DMS53 treated with DMSO at 0.1 percent for 48 hours (cell line): ENCODE measurements at regions not wholly inside any gene's neighbourhood (a gene's known extent, or its start where the extent isn't known, plus 50 kb on each side); places are given as distances from the start of the nearest gene placed in this dataset.
"Not testable (repeated sequence)": the region's sequence is repeated elsewhere in the genome, so short reads cannot be mapped to it uniquely, and the experiment has no call there.

Experiments
- DNase-seq: peaks from one replicate; lab custom pipeline; 2025; ENCODE audit not compliant: unreplicated experiment; lab: John Stamatoyannopoulos, UW

- peak; percentile 34 for DNase-seq
Observed at GRCh38 chr5:63128018-63128417, 549.4 kb downstream of the LRRC70 start.

DNA sequence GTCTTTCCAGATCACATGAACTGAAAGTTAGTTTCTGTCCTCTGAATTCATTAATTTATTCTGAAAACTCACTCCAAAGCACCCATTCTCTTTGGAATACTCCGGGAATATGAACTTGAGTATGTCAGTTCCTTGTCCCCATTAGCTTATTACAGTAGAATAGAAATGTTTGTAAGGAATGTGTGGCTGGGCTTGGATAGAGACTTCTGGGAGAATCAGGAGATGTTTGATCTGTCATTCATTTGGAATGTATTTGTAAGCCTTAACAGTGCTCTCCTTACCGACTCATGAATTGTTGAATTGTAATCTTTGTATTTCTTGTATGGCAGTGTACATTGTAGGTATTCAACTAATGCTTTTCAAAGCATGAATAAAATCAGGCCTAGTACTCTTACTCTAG, 548.4 kb downstream of the LRRC70 start:
- no peak for DNase-seq

DNA sequence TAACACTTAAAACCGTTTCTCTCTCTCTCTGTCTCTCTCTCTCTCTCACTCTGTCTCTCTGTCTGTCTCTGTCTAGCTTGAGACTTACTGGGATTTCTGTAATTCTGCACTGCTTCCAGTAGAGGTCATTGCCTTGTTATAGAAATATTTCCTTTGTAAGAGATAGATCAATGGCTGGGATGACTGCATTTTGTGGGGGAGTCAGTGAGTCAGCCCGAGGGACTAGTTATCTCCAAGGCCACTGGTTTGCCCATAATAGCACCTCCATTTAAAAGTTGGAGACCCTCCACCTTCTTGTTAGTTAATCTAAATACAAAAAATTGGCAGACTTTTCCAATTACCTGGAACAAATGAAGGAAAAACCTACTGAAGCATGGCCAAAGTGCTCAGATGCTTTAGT, 547.2 kb downstream of the LRRC70 start:
- DNase-seq = peak; percentile 56

GRCh38 chr5:63125392-63125791, 546.8 kb downstream of the LRRC70 start:
- no peak for DNase-seq

GRCh38 chr5:63124266-63124665, 545.6 kb downstream of the LRRC70 start:
- DNase-seq = no peak

DNA sequence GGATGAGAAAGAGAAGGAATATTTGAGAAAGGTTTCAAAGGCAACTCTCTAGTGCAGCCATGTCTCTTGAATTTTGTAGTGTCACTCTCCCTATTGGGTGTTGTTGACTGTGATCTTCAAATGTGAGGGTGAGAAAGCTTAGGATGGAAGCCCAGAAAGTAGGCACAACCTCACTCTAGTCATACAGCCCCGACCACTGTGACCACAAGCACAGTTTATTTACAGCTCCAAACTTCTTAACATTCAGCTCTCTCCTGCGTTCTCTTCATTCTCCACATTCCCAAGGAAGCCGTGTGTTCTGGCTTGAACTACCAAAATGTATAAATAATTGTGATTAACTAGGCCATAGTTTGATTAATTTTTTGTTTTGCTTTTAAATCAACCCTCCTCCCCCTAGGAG, 542.9 kb downstream of the LRRC70 start:
- no peak for DNase-seq

DNA sequence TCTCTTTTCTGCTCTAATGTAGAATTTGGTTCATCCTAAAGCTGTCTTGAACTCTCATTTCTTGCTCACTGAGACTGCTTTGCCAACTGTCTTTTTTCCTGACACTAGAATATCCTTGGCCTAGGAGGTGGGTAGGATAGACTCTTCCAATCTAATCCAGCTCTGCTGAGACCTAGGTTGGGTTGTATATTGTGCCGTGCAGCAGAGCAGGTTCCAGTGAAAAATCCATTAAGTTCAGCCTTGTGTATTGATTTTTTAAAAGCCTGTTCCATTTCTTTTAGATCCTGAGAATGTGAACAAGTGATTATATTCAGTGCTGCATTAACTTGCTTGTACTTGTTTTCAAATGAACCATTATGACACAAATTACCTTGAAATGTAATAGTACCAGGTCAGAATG, 539.6 kb downstream of the LRRC70 start:
- DNase-seq = no peak

DNA sequence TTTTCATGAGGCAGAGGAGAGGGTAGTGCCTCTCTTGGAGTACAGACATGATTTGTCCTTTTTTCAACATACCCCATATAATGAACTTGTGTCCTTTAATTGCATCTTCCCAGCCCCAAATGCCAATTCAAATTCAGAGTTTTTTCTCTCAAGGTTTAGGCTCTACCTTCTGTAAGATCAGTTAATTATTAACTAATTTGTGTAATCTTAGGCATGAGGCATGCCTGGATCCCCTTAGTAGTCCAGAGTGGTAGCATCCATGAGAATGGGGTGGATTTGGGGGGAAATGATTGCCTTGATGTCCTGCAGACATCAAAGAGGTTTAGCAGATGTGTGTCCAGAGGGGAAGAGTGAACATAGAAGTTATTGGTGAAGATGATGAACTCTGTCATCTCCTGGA, 533.3 kb downstream of the LRRC70 start:
- DNase-seq = peak; percentile 37

- DNase-seq = no peak
Observed at GRCh38 chr5:63101870-63102269, 523.3 kb downstream of the LRRC70 start.

GRCh38 chr5:63097286-63097685, 518.7 kb downstream of the LRRC70 start:
- DNase-seq = no peak

GRCh38 chr5:63094730-63095129, 516.1 kb downstream of the LRRC70 start:
- DNase-seq = no peak

- no peak for DNase-seq
Observed at GRCh38 chr5:63089147-63089546, 510.5 kb downstream of the LRRC70 start.

- DNase-seq = no peak
Observed at GRCh38 chr5:63085561-63085960, 506.9 kb downstream of the LRRC70 start.

GRCh38 chr5:63083689-63084088, 505.1 kb downstream of the LRRC70 start:
- not testable (repeated sequence) for DNase-seq

DNA sequence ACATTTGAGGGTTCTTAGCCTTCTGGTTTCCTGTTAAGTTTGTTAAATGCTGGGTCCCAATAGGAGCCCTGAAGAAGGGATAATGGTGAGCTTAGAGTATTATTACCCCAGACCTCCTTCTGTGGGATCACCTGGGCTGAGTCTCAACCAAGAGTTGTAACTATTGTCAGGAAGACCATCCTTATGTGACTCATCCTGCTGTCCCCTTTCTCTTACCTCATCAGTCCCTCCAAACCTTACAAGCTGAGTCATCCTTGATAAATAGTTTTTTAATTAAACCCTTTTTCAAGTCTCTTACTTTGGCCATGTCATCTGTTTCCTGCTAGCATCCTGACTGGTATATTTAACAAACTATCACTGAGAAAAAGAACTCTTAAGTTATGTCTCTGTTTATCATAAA, 502.8 kb downstream of the LRRC70 start:
- DNase-seq = no peak

DNA sequence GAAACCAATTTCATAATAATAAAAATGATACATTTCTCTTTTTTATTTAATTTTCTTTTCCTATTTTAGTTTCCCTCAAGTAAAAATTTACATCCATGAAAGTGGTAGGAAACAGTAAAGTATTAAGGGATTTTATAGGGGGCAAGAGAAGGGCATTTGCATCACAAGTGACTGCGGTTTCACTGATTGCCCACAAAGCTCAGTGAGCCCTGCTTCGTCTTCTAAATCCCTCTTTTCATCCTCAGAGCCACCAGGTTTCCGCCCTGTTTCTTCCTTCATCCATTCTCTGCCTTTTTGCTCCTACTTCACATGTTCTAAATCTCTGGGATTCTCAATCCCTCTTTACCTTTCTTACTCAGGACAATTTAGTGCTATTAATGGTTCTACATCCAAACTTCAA, 491.4 kb downstream of the LRRC70 start:
- DNase-seq = no peak

- DNase-seq = no peak
Observed at GRCh38 chr5:63055421-63055820, 476.8 kb downstream of the LRRC70 start.

DNA sequence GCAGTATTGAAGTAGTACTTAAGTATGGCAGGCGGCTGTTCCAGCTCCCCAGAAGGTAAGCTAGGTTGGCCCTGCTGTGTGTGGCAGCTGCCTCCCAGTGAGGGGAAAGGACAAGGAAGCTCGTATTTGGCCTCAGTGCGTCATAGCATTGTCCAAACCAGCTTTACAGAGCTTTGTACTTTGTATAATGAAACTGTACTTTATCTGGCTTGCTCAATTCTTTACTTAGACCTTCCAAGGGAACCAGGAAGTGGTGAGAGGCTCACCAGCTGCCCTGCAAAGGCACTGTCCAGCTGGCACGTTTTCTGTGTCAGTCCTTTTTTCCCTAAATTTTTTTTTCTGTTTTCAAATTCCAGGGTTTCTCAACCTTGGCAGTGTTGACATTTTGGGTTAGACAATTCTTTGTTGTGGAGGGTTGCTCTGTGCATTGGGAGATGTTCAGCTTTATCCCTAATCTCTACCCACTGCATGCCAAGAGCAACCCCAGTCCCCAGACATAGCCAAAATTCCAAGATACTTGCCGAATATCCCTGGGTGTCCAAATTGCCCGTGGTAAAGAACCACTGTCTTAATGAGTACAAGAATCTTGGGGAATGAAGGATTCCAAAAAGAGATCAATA, 474.5 kb downstream of the LRRC70 start:
- DNase-seq = peak; percentile 7

- DNase-seq = no peak
Observed at GRCh38 chr5:63050916-63051315, 472.3 kb downstream of the LRRC70 start.

- no peak for DNase-seq
Observed at GRCh38 chr5:63049935-63050334, 471.3 kb downstream of the LRRC70 start.

DNA sequence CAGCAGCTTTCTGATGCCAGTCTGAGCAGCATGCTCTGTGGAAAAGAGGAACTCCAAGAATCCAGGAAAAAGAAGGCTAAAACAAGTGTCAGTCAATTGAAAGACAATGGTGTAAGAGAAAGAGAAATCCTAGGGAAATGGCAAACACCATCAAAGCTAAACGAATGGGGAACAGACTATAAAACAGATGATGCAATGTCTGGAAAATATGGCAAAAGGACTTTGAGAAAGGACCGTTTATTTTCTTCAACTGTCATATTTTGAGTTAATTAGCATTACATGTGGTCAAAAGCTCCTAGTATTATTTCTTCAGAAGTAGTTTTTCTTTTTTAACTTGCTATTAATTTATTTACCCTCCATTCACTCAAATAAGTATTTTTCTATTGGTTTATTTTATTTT, 465.2 kb downstream of the LRRC70 start:
- DNase-seq = no peak

- DNase-seq = no peak
Observed at GRCh38 chr5:63032343-63032742, 453.7 kb downstream of the LRRC70 start.

GRCh38 chr5:63029891-63030290, 451.3 kb downstream of the LRRC70 start:
- DNase-seq = no peak

DNA sequence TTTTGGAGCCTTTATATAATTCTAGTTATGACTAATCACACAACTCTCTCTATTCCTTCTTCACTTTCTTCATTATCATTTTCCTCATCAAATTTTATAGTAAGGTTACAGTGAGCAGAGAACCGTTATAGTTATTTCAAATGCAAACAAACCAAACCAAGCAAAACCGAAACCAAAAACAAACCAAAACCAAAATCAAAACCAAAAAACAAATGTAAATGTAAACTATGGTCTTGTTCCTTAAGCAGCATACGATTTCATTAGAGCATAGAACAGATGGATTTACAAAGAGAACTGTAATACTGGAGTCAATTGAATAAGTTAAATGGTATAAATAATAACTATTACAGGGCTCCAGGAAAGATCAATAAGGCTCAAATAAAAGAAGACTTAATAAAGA, 447.1 kb downstream of the LRRC70 start:
- DNase-seq = no peak
